Fibroblast of lung (primary cell): ENCODE measurements at regions not wholly inside any gene's neighbourhood (a gene's known extent, or its start where the extent isn't known, plus 50 kb on each side); places are given as distances from the start of the nearest gene placed in this dataset.

Source experiments
- EZH2 ChIP-seq: IDR thresholded peaks from 2 replicates; pipeline ENCODE4 v1.5.1; 2012; ENCODE audit warnings: low read length, control low read depth, mild to moderate bottlenecking; ENCODE audit errors: missing control alignments
- TF ChIP-seq, protein P1 (sequence below), 2 donors: IDR thresholded peaks in 1 of 2; conservative IDR thresholded peaks in 1 of 2; 1 replicate in 1 of 2; 2 replicates in 1 of 2; pipeline ENCODE4 v1.5.1; 2011 to 2012; ENCODE audit warnings: low read length in 2 of 2, control low read depth in 1 of 2, inconsistent platforms in 1 of 2, low read depth in 1 of 2, mild to moderate bottlenecking in 1 of 2

DNA sequence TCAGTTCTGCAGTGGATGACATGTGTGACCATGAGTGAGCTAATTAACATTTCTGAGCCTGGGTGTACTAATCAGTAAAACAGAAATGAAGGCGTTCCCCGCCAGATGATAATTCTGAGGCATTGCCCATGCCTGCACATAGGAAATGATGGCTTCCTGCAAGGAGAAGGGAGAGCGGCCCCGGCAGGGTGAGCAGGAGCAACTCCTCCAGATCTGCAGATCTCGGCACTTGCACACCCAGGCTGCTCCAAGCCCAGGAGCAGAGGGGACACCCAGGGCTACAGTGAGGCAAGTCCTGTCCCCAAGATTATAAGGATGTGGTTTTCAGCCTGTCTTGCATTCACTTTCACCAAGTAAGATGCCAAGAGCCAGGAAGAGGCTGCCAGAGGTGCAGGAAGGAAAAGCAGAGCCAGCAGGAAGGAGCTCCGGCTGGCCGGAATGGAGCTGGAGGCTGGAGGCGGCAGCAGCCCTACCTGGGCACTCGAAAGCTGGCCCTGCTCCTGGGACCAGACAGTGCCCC lies 177.5 kb upstream of the CST7 start:
- TF ChIP-seq, protein P1, sequence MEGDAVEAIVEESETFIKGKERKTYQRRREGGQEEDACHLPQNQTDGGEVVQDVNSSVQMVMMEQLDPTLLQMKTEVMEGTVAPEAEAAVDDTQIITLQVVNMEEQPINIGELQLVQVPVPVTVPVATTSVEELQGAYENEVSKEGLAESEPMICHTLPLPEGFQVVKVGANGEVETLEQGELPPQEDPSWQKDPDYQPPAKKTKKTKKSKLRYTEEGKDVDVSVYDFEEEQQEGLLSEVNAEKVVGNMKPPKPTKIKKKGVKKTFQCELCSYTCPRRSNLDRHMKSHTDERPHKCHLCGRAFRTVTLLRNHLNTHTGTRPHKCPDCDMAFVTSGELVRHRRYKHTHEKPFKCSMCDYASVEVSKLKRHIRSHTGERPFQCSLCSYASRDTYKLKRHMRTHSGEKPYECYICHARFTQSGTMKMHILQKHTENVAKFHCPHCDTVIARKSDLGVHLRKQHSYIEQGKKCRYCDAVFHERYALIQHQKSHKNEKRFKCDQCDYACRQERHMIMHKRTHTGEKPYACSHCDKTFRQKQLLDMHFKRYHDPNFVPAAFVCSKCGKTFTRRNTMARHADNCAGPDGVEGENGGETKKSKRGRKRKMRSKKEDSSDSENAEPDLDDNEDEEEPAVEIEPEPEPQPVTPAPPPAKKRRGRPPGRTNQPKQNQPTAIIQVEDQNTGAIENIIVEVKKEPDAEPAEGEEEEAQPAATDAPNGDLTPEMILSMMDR (conservative IDR thresholded peaks at IDR 0.05 in 1 of 2, IDR thresholded peaks at IDR 0.05 in 1 of 2; ENCODE audit: low read depth in 1 of 2, low read length in 2 of 2) = no peak
- TF ChIP-seq EZH2 = no peak
